HEK293 (cell line): ENCODE measurements at regions not wholly inside any gene's neighbourhood (a gene's known extent, or its start where the extent isn't known, plus 50 kb on each side); places are given as distances from the start of the nearest gene placed in this dataset.
"Not testable (repeated sequence)": the region's sequence is repeated elsewhere in the genome, so short reads cannot be mapped to it uniquely, and the experiment has no call there.

ENCODE experiments used
- CTCF ChIA-PET: fragments of 350-600 bp; formaldehyde crosslinking; extraction: SDS; loops from one replicate; lab custom pipeline; 2021; ENCODE audit warnings: antibody characterized with exemption; lab: Yijun Ruan, JAX
- POLR2A ChIA-PET: fragments of 300-600 bp; formaldehyde crosslinking; extraction: SDS; loops from one replicate; lab custom pipeline; 2020; ENCODE audit warnings: antibody characterized with exemption, inconsistent platforms; lab: Yijun Ruan, JAX
- H3K27ac ChIP-seq: fragments of 200-500 bp; sonication (Bioruptor generic); 2 replicates; pipeline ENCODE4 v1.5.1; 2014; ENCODE audit warnings: low read depth, low read length, control low read depth, inconsistent platforms; ENCODE audit errors: extremely low read depth
- H3K36me3 ChIP-seq, 2 experiments: fragments of 200-500 bp in 1 of 2; sonication (Bioruptor generic) in 1 of 2; 1 replicate in 1 of 2; 2 replicates in 1 of 2; pipeline ENCODE4 v1.5.1; 2014 to 2017; ENCODE audit warnings: inconsistent platforms in 2 of 2, low read length in 2 of 2; ENCODE audit not compliant: control insufficient read depth in 2 of 2, insufficient read depth in 1 of 2
- H3K4me1 ChIP-seq: fragments of 200-500 bp; sonication (Bioruptor generic); 2 replicates; pipeline ENCODE4 v1.5.1; 2014; ENCODE audit warnings: mild to moderate bottlenecking, low read length, inconsistent platforms; ENCODE audit not compliant: control insufficient read depth, insufficient read depth
- H3K4me3 ChIP-seq: 2 replicates; pipeline ENCODE4 v1.5.1; 2011; ENCODE audit warnings: low read depth, mild to moderate bottlenecking, control low read depth, low read length, moderate library complexity
- H3K9me3 ChIP-seq: fragments of 200-500 bp; sonication (Bioruptor generic); 2 replicates; pipeline ENCODE4 v1.5.1; 2014; ENCODE audit warnings: low read depth, low read length, inconsistent platforms; ENCODE audit not compliant: control insufficient read depth, insufficient read depth
- CTCF ChIP-seq: fragments of 450-650 bp; formaldehyde crosslinking; IDR thresholded peaks from 2 replicates; pipeline ENCODE4 v1.5.1; 2016; ENCODE audit warnings: missing biosample characterization, missing genetic modification characterization
- HIC1 ChIP-seq: fragments of 450-650 bp; formaldehyde crosslinking; IDR thresholded peaks from 2 replicates; pipeline ENCODE4 v1.5.1; 2016; ENCODE audit warnings: missing biosample characterization, missing genetic modification characterization
- SCRT1 ChIP-seq: fragments of 450-650 bp; formaldehyde crosslinking; IDR thresholded peaks from 2 replicates; pipeline ENCODE4 v1.5.1; 2016; ENCODE audit warnings: missing biosample characterization, missing genetic modification characterization, borderline replicate concordance
- SP7 ChIP-seq: fragments of 450-650 bp; formaldehyde crosslinking; IDR thresholded peaks from 2 replicates; pipeline ENCODE4 v1.5.1; 2016; ENCODE audit warnings: missing biosample characterization, missing genetic modification characterization
- ZBTB48 ChIP-seq: fragments of 450-650 bp; formaldehyde crosslinking; IDR thresholded peaks from 2 replicates; pipeline ENCODE4 v1.5.1; 2016; ENCODE audit warnings: missing biosample characterization, missing genetic modification characterization
- ZNF121 ChIP-seq: fragments of 450-650 bp; formaldehyde crosslinking; IDR thresholded peaks from 2 replicates; pipeline ENCODE4 v1.5.1; 2016; ENCODE audit warnings: missing biosample characterization, missing genetic modification characterization
- ZNF274 ChIP-seq, 2 experiments: fragments of 200-500 bp in 1 of 2; fragments of 450-650 bp in 1 of 2; sonication (Bioruptor generic) in 1 of 2; formaldehyde crosslinking in 1 of 2; IDR thresholded peaks; 2 replicates each; pipeline versions ENCODE4 v1.5.1 to v1.6.1; 2014 to 2016; ENCODE audit warnings: borderline replicate concordance in 1 of 2, inconsistent platforms in 1 of 2, low read length in 1 of 2, missing biosample characterization in 1 of 2, missing genetic modification characterization in 1 of 2
- ZNF394 ChIP-seq: fragments of 450-650 bp; formaldehyde crosslinking; IDR thresholded peaks from 2 replicates; pipeline ENCODE4 v1.5.1; 2016; ENCODE audit warnings: missing biosample characterization, missing genetic modification characterization, mild to moderate bottlenecking, moderate library complexity, borderline replicate concordance
- ZNF404 ChIP-seq: fragments of 450-650 bp; formaldehyde crosslinking; IDR thresholded peaks from 2 replicates; pipeline ENCODE4 v1.5.1; 2017; ENCODE audit warnings: missing biosample characterization, missing genetic modification characterization
- ZNF416 ChIP-seq: fragments of 450-650 bp; formaldehyde crosslinking; IDR thresholded peaks from 2 replicates; pipeline ENCODE4 v1.5.1; 2016; ENCODE audit warnings: missing biosample characterization, missing genetic modification characterization
- ZNF518A ChIP-seq: fragments of 450-650 bp; formaldehyde crosslinking; conservative IDR thresholded peaks from 2 replicates; pipeline ENCODE4 v1.5.1; 2016; ENCODE audit warnings: low read depth, missing biosample characterization, missing genetic modification characterization
- ZNF600 ChIP-seq: fragments of 450-650 bp; formaldehyde crosslinking; IDR thresholded peaks from 2 replicates; pipeline ENCODE4 v1.5.1; 2016; ENCODE audit warnings: missing biosample characterization, missing genetic modification characterization
- ZSCAN4 ChIP-seq: fragments of 450-650 bp; formaldehyde crosslinking; IDR thresholded peaks from 2 replicates; pipeline ENCODE4 v1.5.1; 2017; ENCODE audit warnings: missing biosample characterization, missing genetic modification characterization

GRCh38 chr17:43345515-43345914, 53.3 kb upstream of the ARL4D start:
- POLR2A ChIA-PET, H3K9me3 ChIP-seq, H3K4me3 ChIP-seq, H3K27ac ChIP-seq, H3K4me1 ChIP-seq, H3K36me3 ChIP-seq: not testable (repeated sequence)
- CTCF ChIA-PET: interaction anchor here (0.6 to 1.3 kb wide), 2 partner anchors 12 to 517 kb away, joined by 3 to 5 read pairs; no protein-coding TSS in a partner anchor

- ChIA-PET POLR2A (no interaction called here), CTCF (interaction anchor here (0.6 to 1.3 kb wide), 2 partner anchors 11 to 146 kb away, joined by 4 to 5 read pairs; no protein-coding TSS in a partner anchor)
These were observed 54.1 kb upstream of the ARL4D start for GRCh38 chr17:43344685-43345084.

GRCh38 chr17:43342589-43342890, 56.3 kb upstream of the ARL4D start:
- CTCF ChIA-PET: interaction anchor here (0.7 to 2.1 kb wide), 6 partner anchors 8 to 480 kb away, joined by 3 to 11 read pairs (median 4); partner anchors contain the start of gene DHX8
- Histone ChIP-seq H3K27ac (no peak overlapping the region), H3K4me3 (no peak overlapping the region), H3K4me1 (0 out of 2 replicates have a peak, but pooled peaks cover 3% of the 10 kb centered on the region), H3K9me3 (no peaks in the 10 kb centered on the region), H3K36me3 (peaks cover 0 to 5% of the 10 kb centered on the region in 2 experiments; a peak in 1 of 3 replicates)
- POLR2A ChIA-PET: interaction anchor here (2.0 kb wide), 1 partner anchor 25 kb away, joined by 11 read pairs; no protein-coding TSS in a partner anchor
- no peak for TF ChIP-seq SP7 (tag by site-specific recombination)
- no peak for TF ChIP-seq HIC1 (tag by site-specific recombination)
- no peak for TF ChIP-seq ZNF121 (tag by site-specific recombination)
- no peak for TF ChIP-seq ZSCAN4 (tag by site-specific recombination)
- no peak for TF ChIP-seq ZNF416
- no peak for TF ChIP-seq ZNF600 (tag by site-specific recombination)
- no peak for TF ChIP-seq SCRT1 (tag by site-specific recombination)
- no peak for TF ChIP-seq ZNF404 (tag by site-specific recombination)
- no peak for TF ChIP-seq ZNF274 (IDR thresholded peaks at IDR 0.05; ENCODE audit: low read length)
- no peak for TF ChIP-seq ZNF274 (tag by site-specific recombination; IDR thresholded peaks at IDR 0.05; ENCODE audit: borderline replicate concordance)

More at GRCh38 chr17:43344685-43345084, 54.1 kb upstream of the ARL4D start:
- H3K4me1 ChIP-seq: 0 out of 2 replicates have a peak, but pooled peaks cover 3% of the 10 kb centered on the region
- H3K27ac ChIP-seq: no peak overlapping the region
- H3K9me3 ChIP-seq: no peaks in the 10 kb centered on the region
- no peak overlapping the region for H3K4me3 ChIP-seq
- H3K36me3 ChIP-seq: peaks cover 0 to 5% of the 10 kb centered on the region in 2 experiments; a peak in 1 of 3 replicates
- TF ChIP-seq CTCF (tag by site-specific recombination): no peak
- TF ChIP-seq ZNF518A (tag by site-specific recombination): no peak
- no peak for TF ChIP-seq ZBTB48 (tag by site-specific recombination)
- TF ChIP-seq ZNF394 (tag by site-specific recombination): no peak
- TF ChIP-seq, all 188 proteins: peak for 0
